NB4 (cell line): ENCODE measurements at regions not wholly inside any gene's neighbourhood (a gene's known extent, or its start where the extent isn't known, plus 50 kb on each side); places are given as distances from the start of the nearest gene placed in this dataset.

ENCODE experiments used
- CTCF ChIP-seq: IDR thresholded peaks from one replicate; pipeline ENCODE4 v1.5.1; 2012; ENCODE audit warnings: low read depth, low read length
- MYC ChIP-seq: IDR thresholded peaks from 2 replicates; pipeline ENCODE4 v1.6.1; 2011; ENCODE audit warnings: low read depth, low read length
- POLR2A ChIP-seq: IDR thresholded peaks from 2 replicates; pipeline ENCODE4 v1.6.1; 2011; ENCODE audit warnings: mild to moderate bottlenecking; ENCODE audit not compliant: insufficient read length; ENCODE audit errors: extremely low read depth

DNA sequence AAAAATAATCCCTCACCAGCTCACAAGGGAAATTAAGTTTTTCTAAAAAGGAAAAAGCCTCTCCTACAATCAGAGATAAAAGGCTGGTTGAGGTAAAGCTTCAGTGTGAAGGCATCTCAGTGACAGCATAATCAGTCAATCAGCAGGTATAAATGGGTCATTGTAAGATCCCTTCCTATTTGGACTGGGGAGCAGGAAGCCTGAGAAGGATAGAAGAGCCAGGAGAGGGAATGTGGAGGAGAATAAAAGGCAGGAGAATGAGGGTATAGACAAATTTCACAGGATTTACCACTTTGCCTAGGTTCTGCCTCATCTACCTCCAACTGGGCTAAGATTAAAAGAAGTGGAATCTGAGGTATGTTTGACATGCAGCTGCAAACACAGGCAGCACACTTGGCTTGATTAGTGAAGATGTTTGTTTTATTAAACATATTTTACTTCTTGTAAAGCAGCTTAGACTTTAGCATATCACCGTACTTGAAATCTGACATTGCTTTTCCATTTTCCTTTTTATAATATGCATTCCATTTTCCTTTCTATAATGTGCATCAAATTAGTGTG lies 479.1 kb upstream of the USP15 start:
- TF ChIP-seq CTCF (no peak), POLR2A (no peak), MYC (no peak)
